ENCODE measurements at regions not wholly inside any gene's neighbourhood (a gene's known extent, or its start where the extent isn't known, plus 50 kb on each side); places are given as distances from the start of the nearest gene placed in this dataset.
"Not testable (repeated sequence)": the region's sequence is repeated elsewhere in the genome, so short reads cannot be mapped to it uniquely, and the experiment has no call there.

DNA sequence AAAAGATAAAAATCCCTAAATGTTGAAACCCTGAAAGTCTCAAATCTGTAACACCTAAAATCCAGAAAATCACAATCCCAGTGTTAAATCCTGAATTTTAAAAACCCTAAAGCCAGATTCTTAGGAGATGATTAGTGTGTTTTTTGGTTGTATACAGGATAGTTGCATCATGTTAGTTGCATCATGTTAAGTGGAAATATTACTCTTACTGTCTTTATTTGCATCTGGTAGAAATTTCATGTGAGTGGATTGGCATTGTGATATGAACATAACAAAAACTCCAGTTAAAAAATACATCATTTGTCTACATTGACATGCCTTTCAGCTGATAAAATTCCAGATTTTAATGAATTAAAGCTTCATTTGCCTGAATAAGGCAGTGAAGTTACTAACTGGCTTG is 683.1 kb upstream of the ACVR2A start:
- TF ChIP-seq, protein P1, sequence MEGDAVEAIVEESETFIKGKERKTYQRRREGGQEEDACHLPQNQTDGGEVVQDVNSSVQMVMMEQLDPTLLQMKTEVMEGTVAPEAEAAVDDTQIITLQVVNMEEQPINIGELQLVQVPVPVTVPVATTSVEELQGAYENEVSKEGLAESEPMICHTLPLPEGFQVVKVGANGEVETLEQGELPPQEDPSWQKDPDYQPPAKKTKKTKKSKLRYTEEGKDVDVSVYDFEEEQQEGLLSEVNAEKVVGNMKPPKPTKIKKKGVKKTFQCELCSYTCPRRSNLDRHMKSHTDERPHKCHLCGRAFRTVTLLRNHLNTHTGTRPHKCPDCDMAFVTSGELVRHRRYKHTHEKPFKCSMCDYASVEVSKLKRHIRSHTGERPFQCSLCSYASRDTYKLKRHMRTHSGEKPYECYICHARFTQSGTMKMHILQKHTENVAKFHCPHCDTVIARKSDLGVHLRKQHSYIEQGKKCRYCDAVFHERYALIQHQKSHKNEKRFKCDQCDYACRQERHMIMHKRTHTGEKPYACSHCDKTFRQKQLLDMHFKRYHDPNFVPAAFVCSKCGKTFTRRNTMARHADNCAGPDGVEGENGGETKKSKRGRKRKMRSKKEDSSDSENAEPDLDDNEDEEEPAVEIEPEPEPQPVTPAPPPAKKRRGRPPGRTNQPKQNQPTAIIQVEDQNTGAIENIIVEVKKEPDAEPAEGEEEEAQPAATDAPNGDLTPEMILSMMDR (conservative IDR thresholded peaks at IDR 0.05; ENCODE audit: low read depth, low read length), result no peak
- DNase-seq (ENCODE audit: low read depth), result no peak
- no peak overlapping the region for H3K4me3 ChIP-seq (ENCODE audit: low read depth, low read length)

DNA sequence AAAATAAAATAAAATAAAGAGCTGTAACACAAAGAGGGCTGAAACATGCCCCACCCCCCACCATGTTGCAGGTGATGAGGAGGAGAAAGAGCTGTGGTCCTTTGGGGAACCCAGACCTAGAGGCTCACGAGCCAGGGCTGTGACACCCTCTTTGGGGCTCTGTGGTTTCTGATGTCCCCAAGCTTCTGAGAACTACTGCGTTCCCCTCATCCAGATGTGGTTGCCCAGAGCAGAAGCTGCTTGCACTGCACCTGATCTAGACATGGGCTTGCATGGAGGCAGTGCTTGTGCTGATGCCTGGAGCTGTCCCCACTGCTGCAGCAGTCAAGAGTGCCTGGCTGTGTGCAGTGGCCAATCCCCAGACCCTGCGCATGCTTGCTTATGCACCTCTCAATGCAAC is 687.9 kb upstream of the ACVR2A start:
- no peak overlapping the region for H3K4me3 ChIP-seq (ENCODE audit: low read depth, low read length)
- DNase-seq (ENCODE audit: low read depth), result no peak
- TF ChIP-seq, protein P1 (conservative IDR thresholded peaks at IDR 0.05; ENCODE audit: low read depth, low read length), result no peak

DNA sequence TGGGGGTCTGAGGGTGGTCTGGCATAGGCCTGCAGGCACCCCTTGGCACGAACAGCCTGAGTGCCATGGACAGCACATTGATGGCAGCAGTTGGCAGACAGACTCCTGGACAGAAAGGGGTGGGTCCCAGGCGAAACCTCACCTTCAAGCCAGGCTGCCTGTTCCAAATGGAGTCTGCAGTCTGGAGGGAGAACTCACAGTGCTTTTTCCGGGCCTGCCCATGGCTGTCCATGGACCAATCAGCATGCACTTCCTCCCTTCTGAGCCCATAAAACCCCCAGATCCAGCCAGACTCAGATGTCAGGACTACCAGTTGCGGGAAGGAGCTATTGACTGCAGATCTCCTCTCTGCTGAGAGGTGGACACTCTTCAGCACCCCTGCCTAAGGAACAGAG is 694.6 kb upstream of the ACVR2A start:
- TF ChIP-seq, protein P1 (conservative IDR thresholded peaks at IDR 0.05; ENCODE audit: low read depth, low read length), result no peak
- DNase-seq (ENCODE audit: low read depth), result no peak

DNA sequence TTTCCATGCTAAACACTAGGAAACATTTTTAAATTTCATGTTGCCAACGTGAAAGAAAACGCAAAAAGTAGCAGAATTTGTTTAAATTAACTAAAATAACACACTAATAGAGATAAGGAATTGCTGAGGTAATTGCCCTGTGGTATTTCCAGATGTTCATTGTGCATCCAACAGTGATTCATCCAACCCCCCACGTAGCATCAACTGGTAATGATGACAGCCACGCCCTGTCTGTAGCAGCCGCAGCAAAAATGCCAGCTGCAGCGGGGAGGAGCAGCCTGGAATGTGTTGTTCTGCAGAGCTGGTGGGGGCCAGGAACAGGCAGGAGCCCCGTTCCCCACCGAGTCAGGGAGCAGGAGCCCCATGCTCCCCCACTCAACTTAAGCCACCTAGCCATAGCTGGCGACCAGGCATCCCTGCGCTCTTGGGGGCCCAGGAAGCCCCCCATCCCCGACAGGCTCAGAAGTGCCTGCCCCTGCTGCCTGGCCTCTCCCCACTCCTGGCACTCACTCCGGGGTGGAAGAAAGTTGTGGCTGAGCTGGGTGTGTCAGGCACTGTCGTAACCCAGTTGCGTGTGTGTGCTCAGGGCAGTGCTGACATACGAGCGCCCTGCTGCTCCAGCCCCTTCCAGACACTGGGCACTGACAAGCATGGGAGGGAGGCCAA is 695.1 kb upstream of the ACVR2A start:
- TF ChIP-seq, protein P1 (conservative IDR thresholded peaks at IDR 0.05; ENCODE audit: low read depth, low read length), result no peak
- DNase-seq (ENCODE audit: low read depth), result no peak
- no peak overlapping the region for H3K4me3 ChIP-seq (ENCODE audit: low read depth, low read length)

More for the DNA sequence above, 694.6 kb upstream of the ACVR2A start:
- H3K4me3 ChIP-seq (ENCODE audit: low read depth, low read length), result no peak overlapping the region

DNA sequence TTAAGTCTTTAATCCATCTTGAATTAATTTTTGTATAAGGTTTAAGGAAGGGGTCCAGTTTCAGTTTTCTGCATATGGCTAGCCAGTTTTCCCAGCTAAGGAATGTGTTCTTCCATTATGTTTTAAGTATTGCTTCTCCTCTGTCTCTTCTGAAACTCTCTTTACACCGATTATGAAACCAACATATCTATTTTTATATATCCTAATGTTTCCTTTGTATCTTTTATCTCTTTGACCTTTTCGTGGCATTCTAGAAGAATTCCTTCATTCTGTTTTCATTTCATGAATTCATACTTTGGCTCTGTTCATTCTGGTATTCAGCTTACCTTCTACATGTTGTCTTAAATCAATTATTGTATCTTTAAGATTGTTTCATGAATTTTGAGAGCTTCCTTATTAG is 697.0 kb upstream of the ACVR2A start:
- TF ChIP-seq, protein P1 (conservative IDR thresholded peaks at IDR 0.05; ENCODE audit: low read depth, low read length), result no peak
- no peak for DNase-seq (ENCODE audit: low read depth)
- H3K4me3 ChIP-seq (ENCODE audit: low read depth, low read length), result no peak overlapping the region

DNA sequence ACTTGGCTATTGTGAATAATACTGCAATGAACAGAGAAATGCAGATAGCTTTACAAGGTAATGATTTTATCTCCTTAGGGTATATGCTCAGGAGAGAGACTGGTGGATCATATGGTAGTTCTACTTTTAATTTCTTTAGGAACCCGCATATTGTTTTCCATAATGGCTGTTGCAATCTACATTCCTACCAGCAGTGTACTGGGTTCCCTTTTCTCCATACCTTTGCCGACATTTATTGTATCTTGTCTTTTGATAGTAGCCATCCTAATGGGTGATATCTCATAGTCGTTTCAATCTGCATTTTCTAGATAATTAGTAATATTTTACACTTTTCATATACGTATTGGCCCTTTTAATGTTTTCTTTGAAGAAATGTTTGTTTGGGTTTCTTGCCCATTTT is 702.9 kb upstream of the ACVR2A start:
- TF ChIP-seq, protein P1 (conservative IDR thresholded peaks at IDR 0.05; ENCODE audit: low read depth, low read length), result peak; percentile 43
- no peak overlapping the region for H3K4me3 ChIP-seq (ENCODE audit: low read depth, low read length)
- DNase-seq (ENCODE audit: low read depth), result no peak

DNA sequence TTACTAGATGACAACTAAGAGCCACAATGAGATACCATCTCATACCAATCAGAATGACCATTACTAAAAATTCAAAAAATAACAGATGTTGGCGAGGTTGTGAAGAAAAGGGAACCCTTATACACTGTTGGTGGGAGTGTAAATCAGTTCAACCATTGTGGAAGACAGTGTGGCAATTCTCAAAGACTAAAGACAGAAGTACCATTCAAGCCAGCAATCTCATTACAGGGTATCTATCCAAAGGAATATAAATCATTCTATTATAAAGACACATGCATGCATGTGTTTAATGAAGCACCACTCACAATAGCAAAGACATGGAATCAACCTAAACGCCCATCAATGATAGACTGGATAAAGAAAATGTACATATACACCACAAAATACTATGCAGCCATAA is 705.1 kb upstream of the ACVR2A start:
- DNase-seq (ENCODE audit: low read depth); H3K4me3 ChIP-seq (ENCODE audit: low read depth, low read length): not testable (repeated sequence)
